IMR-90 (cell line): ENCODE measurements at regions not wholly inside any gene's neighbourhood (a gene's known extent, or its start where the extent isn't known, plus 50 kb on each side); places are given as distances from the start of the nearest gene placed in this dataset.

Source experiments
- ATAC-seq: fragments of 200-7000 bp; cut with Tn5 transposase; 2 replicates; pipeline ENCODE4 v1.9.1; 2020; ENCODE audit warnings: low read depth, mild to moderate bottlenecking, moderate library complexity
- BruUV-seq: library from RNA; stranded (reverse); fragments of 400-500 nt; replicated peaks from 2 replicates; lab custom pipeline; 2021; lab: Mats Ljungman, UMichigan
- CTCF ChIA-PET: fragments of 300-600 bp; formaldehyde crosslinking; extraction: SDS; loops from one replicate; lab custom pipeline; 2021; ENCODE audit warnings: antibody characterized with exemption; lab: Yijun Ruan, JAX
- POLR2A ChIA-PET: fragments of 300-600 bp; sonication (Branson Sonifier 250); formaldehyde crosslinking; loops from one replicate; lab custom pipeline; 2022; ENCODE audit warnings: antibody characterized with exemption; ENCODE audit not compliant: unreplicated experiment; lab: Charles Lee
- DNase-seq: peaks from one replicate; pipeline ENCODE4 v3.0.0; 2013
- H2AFZ ChIP-seq: replicated peaks from 2 replicates; pipeline ENCODE3; 2013; ENCODE audit warnings: low read length, mild to moderate bottlenecking; ENCODE audit not compliant: poor library complexity
- H2AK5ac ChIP-seq: 2 replicates; pipeline ENCODE4 v1.6.1; 2013; ENCODE audit warnings: low read depth, low read length, inconsistent platforms
- H2AK9ac ChIP-seq: replicated peaks from 2 replicates; pipeline ENCODE3; 2013; ENCODE audit warnings: mild to moderate bottlenecking, low read depth, low read length, moderate library complexity; ENCODE audit not compliant: poor library complexity
- H2BK120ac ChIP-seq: 2 replicates; pipeline ENCODE4 v1.6.1; 2013; ENCODE audit warnings: low read depth, low read length, inconsistent platforms
- H2BK15ac ChIP-seq: 3 replicates; pipeline ENCODE4 v1.6.1; 2013; ENCODE audit warnings: low read depth, low read length, inconsistent platforms
- H2BK20ac ChIP-seq: 2 replicates; pipeline ENCODE4 v1.6.1; 2013; ENCODE audit warnings: low read depth, mild to moderate bottlenecking, inconsistent platforms, low read length, moderate library complexity
- H2BK5ac ChIP-seq: 2 replicates; pipeline ENCODE4 v1.6.1; 2013; ENCODE audit warnings: mild to moderate bottlenecking, low read depth, low read length, inconsistent platforms; ENCODE audit not compliant: poor library complexity, severe bottlenecking
- H3K14ac ChIP-seq: replicated peaks from 2 replicates; pipeline ENCODE4 v1.6.1; 2013; ENCODE audit warnings: low read depth, low read length, inconsistent platforms
- H3K18ac ChIP-seq: 2 replicates; pipeline ENCODE4 v1.6.1; 2013; ENCODE audit warnings: low read depth, low read length, control low read depth
- H3K23ac ChIP-seq: 2 replicates; pipeline ENCODE4 v1.6.1; 2013; ENCODE audit warnings: low read depth, low read length, inconsistent platforms
- H3K27ac ChIP-seq: 2 replicates; pipeline ENCODE4 v1.5.1; 2013; ENCODE audit warnings: mild to moderate bottlenecking, control low read depth, low read length; ENCODE audit not compliant: insufficient read depth
- H3K27me3 ChIP-seq: 2 replicates; pipeline ENCODE4 v1.6.1; 2013; ENCODE audit warnings: low read length; ENCODE audit not compliant: control insufficient read depth, insufficient read depth
- H3K36me3 ChIP-seq: 2 replicates; pipeline ENCODE4 v1.6.1; 2013; ENCODE audit warnings: low read length, mixed read lengths; ENCODE audit not compliant: control insufficient read depth, insufficient read depth
- H3K4ac ChIP-seq: 2 replicates; pipeline ENCODE4 v1.6.1; 2013; ENCODE audit warnings: low read depth, low read length, inconsistent platforms
- H3K4me1 ChIP-seq: 2 replicates; pipeline ENCODE4 v1.6.1; 2013; ENCODE audit warnings: low read length, mixed read lengths; ENCODE audit not compliant: control insufficient read depth, insufficient read depth
- H3K4me2 ChIP-seq: 2 replicates; pipeline ENCODE4 v1.6.1; 2013; ENCODE audit warnings: low read depth, mild to moderate bottlenecking, control low read depth, low read length, moderate library complexity
- H3K4me3 ChIP-seq: 2 replicates; pipeline ENCODE4 v1.5.1; 2013; ENCODE audit warnings: low read depth, mild to moderate bottlenecking, control low read depth, low read length, moderate library complexity; ENCODE audit not compliant: insufficient read depth
- H3K56ac ChIP-seq: 2 replicates; pipeline ENCODE4 v1.6.1; 2013; ENCODE audit warnings: low read length, inconsistent platforms; ENCODE audit not compliant: insufficient read depth; ENCODE audit errors: extremely low read depth
- H3K79me1 ChIP-seq, 2 experiments: 2 replicates each; pipeline ENCODE4 v1.6.1; 2013; ENCODE audit warnings: low read length in 2 of 2, inconsistent platforms in 1 of 2, low read depth in 1 of 2
- H3K9ac ChIP-seq: 2 replicates; pipeline ENCODE4 v1.6.1; 2013; ENCODE audit warnings: low read depth, low read length, control low read depth
- H3K9me1 ChIP-seq: 2 replicates; pipeline ENCODE4 v1.6.1; 2013; ENCODE audit warnings: low read length, inconsistent platforms; ENCODE audit not compliant: insufficient read depth
- H3K9me3 ChIP-seq: 2 replicates; pipeline ENCODE4 v1.6.1; 2013; ENCODE audit warnings: low read length; ENCODE audit not compliant: control insufficient read depth, insufficient read depth
- H4K20me1 ChIP-seq: 2 replicates; pipeline ENCODE4 v1.6.1; 2013; ENCODE audit warnings: low read length, inconsistent platforms; ENCODE audit not compliant: insufficient read depth
- H4K5ac ChIP-seq: 2 replicates; pipeline ENCODE4 v1.6.1; 2013; ENCODE audit warnings: mild to moderate bottlenecking, low read depth, low read length, control low read depth
- H4K8ac ChIP-seq, 2 experiments: 2 replicates each; pipeline ENCODE4 v1.6.1; 2013; ENCODE audit warnings: low read depth in 2 of 2, low read length in 2 of 2, control low read depth in 1 of 2, inconsistent platforms in 1 of 2
- H4K91ac ChIP-seq: 2 replicates; pipeline ENCODE4 v1.6.1; 2013; ENCODE audit warnings: low read depth, low read length, inconsistent platforms; ENCODE audit not compliant: insufficient read depth
- FOS ChIP-seq: fragments of 150-350 bp; IDR thresholded peaks from 2 replicates; pipeline ENCODE4 v1.6.1; 2016; ENCODE audit warnings: low read depth, low read length
- WGBS, 2 experiments: methylation state at CpG; one replicate each; pipeline versions ENCODE4 v1.1.5 to v1.1.7; 2013; ENCODE audit warnings: missing lambda C conversion rate in 2 of 2; ENCODE audit not compliant: insufficient read length in 1 of 2; ENCODE audit errors: extremely low coverage in 2 of 2; 5-methylcytosine and 5-hydroxymethylcytosine counted together
- dilution Hi-C: fragments of 300-500 bp; cut with HindIII; formaldehyde crosslinking; loops from one replicate; pipeline ENCODE4 v1.14.3; 2018; ENCODE audit warnings: low sequenced_read_pairs; ENCODE audit not compliant: unreplicated experiment
- in situ Hi-C: fragments of 300-500 bp; cut with MboI; formaldehyde crosslinking; loops from 3 replicates; pipeline ENCODE4 v1.14.3; 2019; ENCODE audit warnings: low sequenced_read_pairs, inconsistent platforms, mixed read lengths
- intact Hi-C: fragments of 100-400 bp; cut with micrococcal nuclease; formaldehyde crosslinking; loops from 2 replicates; pipeline ENCODE4 v1.10.0; 2022
- TF ChIP-seq, protein P1 (sequence below): fragments of 150-350 bp; IDR thresholded peaks from 2 replicates; pipeline ENCODE4 v1.6.1; 2017; ENCODE audit warnings: mild to moderate bottlenecking, antibody characterized with exemption, low read length, low read depth

DNA sequence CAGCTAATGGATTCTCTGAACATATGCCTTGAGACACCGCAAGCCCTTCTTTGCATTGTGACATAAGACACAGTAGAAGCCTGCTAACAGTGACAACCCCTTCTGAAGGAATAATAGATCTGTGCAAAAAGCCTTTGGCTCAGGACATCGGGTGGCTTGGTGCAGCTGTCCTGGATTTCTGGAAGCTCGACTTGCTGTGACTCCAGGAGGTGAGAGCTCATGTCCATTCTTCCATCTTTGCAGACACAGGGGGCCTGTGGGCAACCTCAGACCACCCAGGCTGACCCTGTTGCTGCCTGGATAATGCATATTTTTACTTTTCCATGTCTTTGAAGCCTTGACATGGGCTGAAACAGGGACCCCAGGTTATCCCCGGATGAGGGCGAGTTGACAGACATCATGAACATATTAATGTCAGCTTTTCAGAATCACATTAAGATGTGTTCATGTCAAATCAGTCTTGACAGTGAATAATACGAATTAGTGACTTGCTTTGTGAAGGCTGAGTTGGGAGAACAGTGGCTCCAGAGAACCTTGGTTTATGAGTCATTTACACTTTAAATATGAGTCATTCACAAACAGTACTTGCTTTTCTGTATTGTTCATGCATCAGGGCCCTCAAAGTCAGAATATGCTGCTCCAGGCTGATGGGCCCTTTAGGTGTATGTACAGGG is 66.8 kb upstream of the IYD start:
- no TSS peak for BruUV-seq
- H2AK5ac ChIP-seq, result no peak overlapping the region
- H2BK15ac ChIP-seq, result no peak overlapping the region
- no peaks in the 10 kb centered on the region for H3K4me1 ChIP-seq
- TF ChIP-seq FOS, result peak; percentile 74; the same call in 1 of the 2 replicates
- TF ChIP-seq, protein P1, sequence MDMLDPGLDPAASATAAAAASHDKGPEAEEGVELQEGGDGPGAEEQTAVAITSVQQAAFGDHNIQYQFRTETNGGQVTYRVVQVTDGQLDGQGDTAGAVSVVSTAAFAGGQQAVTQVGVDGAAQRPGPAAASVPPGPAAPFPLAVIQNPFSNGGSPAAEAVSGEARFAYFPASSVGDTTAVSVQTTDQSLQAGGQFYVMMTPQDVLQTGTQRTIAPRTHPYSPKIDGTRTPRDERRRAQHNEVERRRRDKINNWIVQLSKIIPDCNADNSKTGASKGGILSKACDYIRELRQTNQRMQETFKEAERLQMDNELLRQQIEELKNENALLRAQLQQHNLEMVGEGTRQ, result no peak
- no peak overlapping the region for H3K56ac ChIP-seq
- H3K27me3 ChIP-seq, result peaks cover 5% of the 10 kb centered on the region
- H3K9ac ChIP-seq, result no peak overlapping the region
- DNase-seq, result peak; percentile 58
- no peaks in the 10 kb centered on the region for H4K20me1 ChIP-seq
- H3K4ac ChIP-seq, result no peak overlapping the region
- no peak overlapping the region for H3K4me2 ChIP-seq
- peaks cover 7% of the 10 kb centered on the region for H3K9me3 ChIP-seq
- no peak overlapping the region for H3K4me3 ChIP-seq
- no peak overlapping the region for H4K5ac ChIP-seq
- H3K9me1 ChIP-seq, result no peaks in the 10 kb centered on the region
- no peak overlapping the region for H2BK120ac ChIP-seq
- no peak overlapping the region for H3K18ac ChIP-seq
- ATAC-seq, result peak; percentile 44; the same call in 1 of the 2 replicates
- no peak overlapping the region for H2BK20ac ChIP-seq
- no peak overlapping the region for H4K91ac ChIP-seq
- in situ Hi-C loops (no loop called here), intact Hi-C loops (no loop called here), dilution Hi-C loops (no loop called here)
- CTCF ChIA-PET, result no interaction called here
- POLR2A ChIA-PET, result no interaction called here
- no peaks in the 10 kb centered on the region for H3K79me1 ChIP-seq
- H3K14ac ChIP-seq, result no peak overlapping the region
- no peaks in the 10 kb centered on the region for H3K36me3 ChIP-seq
- H2AK9ac ChIP-seq, result no peak overlapping the region
- no peak overlapping the region for H3K23ac ChIP-seq
- WGBS, 2 experiments, result 40% methylated on average over 4 of the region's 6 CpGs; no CpG with 5 or more reads in 1 of the 2 experiments
- no peak overlapping the region for H2AFZ ChIP-seq
- no peak overlapping the region for H4K8ac ChIP-seq
- no peak overlapping the region for H2BK5ac ChIP-seq
- H3K27ac ChIP-seq, result no peak overlapping the region
